VCaP (cell line): ENCODE measurements at regions not wholly inside any gene's neighbourhood (a gene's known extent, or its start where the extent isn't known, plus 50 kb on each side); places are given as distances from the start of the nearest gene placed in this dataset.

Experiments used
- H3K27ac ChIP-seq: fragments of 450-650 bp; 2 replicates; pipeline ENCODE4 v1.5.1; 2017
- TF ChIP-seq, protein P1 (sequence below): fragments of 450-650 bp; conservative IDR thresholded peaks from 2 replicates; pipeline ENCODE4 v1.5.1; 2017; ENCODE audit warnings: mild to moderate bottlenecking, moderate library complexity

DNA sequence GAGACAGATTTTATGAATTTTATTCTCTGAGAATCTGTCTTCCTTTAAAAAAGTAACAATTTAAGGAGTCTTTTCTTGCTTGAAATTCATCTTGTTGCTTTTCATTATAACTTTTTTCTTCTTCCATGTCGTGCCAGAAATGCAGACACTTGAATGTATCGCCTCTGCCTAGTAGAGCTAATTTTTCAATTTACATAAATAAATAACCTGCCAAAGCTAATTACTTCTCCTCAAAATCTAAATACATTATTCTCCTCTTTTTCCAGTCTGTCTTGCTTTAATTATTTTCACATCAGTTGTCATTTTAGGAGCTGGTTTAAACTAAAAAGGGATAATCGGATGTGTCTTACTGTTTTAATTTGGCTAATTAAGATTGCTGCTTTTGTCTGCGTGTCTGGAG, 711.1 kb upstream of the SEL1L start:
- TF ChIP-seq, protein P1, sequence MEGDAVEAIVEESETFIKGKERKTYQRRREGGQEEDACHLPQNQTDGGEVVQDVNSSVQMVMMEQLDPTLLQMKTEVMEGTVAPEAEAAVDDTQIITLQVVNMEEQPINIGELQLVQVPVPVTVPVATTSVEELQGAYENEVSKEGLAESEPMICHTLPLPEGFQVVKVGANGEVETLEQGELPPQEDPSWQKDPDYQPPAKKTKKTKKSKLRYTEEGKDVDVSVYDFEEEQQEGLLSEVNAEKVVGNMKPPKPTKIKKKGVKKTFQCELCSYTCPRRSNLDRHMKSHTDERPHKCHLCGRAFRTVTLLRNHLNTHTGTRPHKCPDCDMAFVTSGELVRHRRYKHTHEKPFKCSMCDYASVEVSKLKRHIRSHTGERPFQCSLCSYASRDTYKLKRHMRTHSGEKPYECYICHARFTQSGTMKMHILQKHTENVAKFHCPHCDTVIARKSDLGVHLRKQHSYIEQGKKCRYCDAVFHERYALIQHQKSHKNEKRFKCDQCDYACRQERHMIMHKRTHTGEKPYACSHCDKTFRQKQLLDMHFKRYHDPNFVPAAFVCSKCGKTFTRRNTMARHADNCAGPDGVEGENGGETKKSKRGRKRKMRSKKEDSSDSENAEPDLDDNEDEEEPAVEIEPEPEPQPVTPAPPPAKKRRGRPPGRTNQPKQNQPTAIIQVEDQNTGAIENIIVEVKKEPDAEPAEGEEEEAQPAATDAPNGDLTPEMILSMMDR: no peak
- no peak overlapping the region for H3K27ac ChIP-seq

DNA sequence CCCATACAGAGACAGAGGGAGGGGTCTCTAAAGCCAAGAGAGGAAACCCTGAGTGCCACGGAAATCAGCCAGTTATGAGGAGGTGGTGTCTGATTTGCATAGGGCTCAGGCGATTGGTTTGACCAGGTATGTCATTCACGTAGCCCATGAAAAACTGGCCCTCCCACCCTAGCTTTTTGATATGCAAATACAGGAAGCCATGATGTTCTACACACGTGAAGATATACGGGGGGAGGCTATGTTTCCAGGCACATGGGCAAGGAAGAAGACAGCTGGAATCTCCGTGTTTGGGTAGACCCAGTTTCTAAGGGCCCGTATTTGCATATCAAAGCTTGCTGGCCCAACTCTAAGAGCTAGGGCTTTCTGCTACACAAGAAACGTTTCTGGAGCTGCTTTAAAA, 717.8 kb upstream of the SEL1L start:
- TF ChIP-seq, protein P1: no peak
- H3K27ac ChIP-seq: no peak overlapping the region

DNA sequence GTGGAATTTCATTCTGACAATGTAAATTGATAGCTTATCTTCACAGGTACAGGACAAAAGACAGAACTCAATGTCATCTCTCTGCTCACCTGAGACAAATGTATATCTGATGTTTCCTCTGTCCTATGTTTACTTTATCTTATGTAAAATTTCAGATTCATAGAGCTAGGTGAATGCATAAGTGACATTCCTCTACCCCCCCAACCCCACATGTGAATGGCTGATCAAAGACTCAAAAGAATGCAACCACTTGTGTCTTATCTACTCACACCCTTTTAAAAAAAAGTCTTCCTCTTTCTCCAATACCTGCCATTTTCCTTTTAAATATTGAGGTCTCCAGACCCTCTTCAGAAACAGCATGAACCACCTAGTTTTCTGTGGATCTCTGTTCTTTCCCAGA, 736.6 kb upstream of the SEL1L start:
- no peak overlapping the region for H3K27ac ChIP-seq
- TF ChIP-seq, protein P1: no peak

DNA sequence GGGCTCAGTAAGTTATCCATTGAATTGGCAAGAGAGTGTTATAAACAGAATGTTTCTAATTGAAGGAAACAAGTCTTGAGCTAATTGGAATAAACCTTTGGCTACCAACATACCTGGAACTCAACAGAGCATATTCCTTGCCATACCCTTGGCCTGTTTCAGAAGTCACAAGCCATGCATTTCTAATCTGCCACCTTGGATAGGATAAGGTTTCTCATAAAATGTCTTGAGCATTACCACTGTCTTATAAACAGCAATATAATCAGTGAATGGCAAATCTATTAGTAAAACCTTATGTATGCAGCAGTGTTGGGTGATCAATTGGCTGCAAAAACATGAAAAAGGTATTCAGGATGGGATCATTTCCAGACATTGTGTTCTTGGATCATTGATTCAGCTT, 765.2 kb upstream of the SEL1L start:
- TF ChIP-seq, protein P1: no peak
- H3K27ac ChIP-seq: no peak overlapping the region

DNA sequence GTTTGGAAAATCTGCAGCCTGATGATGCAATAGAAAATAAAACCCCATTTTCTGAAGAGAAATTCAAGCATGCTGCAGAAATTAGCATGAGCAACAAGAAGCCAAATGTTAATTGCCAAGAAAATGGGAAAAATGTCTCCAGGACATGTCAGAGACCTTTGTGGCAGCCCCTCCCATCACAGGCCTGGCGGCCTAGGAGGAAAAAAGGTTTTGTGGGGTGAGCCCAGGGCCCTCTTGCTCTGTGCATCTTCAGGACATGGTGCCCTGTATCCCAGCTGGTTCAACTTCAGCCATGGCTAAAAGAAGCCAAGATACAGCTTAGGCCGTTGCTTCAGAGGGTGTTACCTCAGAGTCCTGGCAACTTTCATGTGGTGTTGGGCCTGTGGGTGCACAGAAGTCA, 775.5 kb upstream of the SEL1L start:
- TF ChIP-seq, protein P1: no peak
- no peak overlapping the region for H3K27ac ChIP-seq

DNA sequence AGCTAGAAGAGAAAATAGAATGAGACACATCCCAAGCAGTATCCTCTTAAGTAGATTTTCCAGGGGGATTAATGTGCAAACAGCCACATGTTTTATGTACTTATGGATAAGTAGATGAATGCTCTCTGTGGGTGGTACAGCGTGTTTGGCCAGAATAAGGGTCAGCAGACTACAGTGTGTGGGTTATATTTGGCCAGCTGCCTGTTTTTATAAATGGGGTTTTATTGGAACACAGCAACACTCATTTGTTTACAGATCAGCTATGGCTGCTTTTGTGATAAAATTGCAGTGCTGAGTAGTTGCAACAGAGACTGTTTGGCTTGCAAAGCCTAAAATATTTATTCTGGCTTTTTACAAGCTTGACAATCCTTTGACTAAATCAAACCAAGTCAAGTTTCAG, 780.2 kb upstream of the SEL1L start:
- TF ChIP-seq, protein P1: no peak
- H3K27ac ChIP-seq: peak overlapping the region; percentile 45

DNA sequence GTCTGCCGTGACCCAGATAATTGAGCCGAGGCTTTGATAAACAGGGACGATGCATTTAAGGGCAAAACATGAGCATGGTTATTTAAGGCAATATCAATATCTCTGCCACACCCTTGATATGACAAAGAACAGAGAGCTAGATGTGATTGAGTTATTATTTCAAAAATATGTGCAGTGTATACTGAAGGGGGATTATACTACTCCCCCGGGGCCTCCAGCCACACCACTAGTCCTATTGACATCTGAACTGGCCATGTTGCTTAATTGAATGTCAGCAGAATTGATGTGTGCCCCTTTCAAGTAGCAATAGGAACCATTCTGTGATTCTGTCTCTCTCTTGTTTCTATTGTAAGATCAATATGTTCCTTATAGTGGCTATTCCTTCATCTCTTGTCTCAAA, 794.8 kb upstream of the SEL1L start:
- TF ChIP-seq, protein P1: no peak
- 0 out of 2 replicates have a peak overlapping the region, but pooled peaks have one; percentile 19 for H3K27ac ChIP-seq
